Stimulated activated CD8-positive, alpha-beta memory T cell treated with anti-CD3 and anti-CD28 coated beads, Interleukin-7, amount 100 ng/mL, for 48 hours (primary cell): ENCODE measurements at regions not wholly inside any gene's neighbourhood (a gene's known extent, or its start where the extent isn't known, plus 50 kb on each side); places are given as distances from the start of the nearest gene placed in this dataset.
"Not testable (repeated sequence)": the region's sequence is repeated elsewhere in the genome, so short reads cannot be mapped to it uniquely, and the experiment has no call there.

ENCODE experiments used
- DNase-seq, 2 donors: peaks; one replicate each; pipeline ENCODE4 v3.0.0-alpha.2; 2020; ENCODE audit warnings: low read depth in 1 of 2; ENCODE audit errors: extremely low read depth in 1 of 2

- no peak for DNase-seq
Observed at GRCh38 chr4:159545556-159545955, 442.7 kb downstream of the RAPGEF2 start.

- DNase-seq, result no peak
Observed at GRCh38 chr4:159547645-159548308, 444.9 kb downstream of the RAPGEF2 start.

- no peak for DNase-seq
Observed at GRCh38 chr4:159549098-159549518, 446.2 kb downstream of the RAPGEF2 start.

- DNase-seq, result no peak
Observed at GRCh38 chr4:159551281-159551680, 448.4 kb downstream of the RAPGEF2 start.

GRCh38 chr4:159552979-159553768 lies 450.3 kb downstream of the RAPGEF2 start:
- no peak for DNase-seq

- DNase-seq, result no peak
Observed at GRCh38 chr4:159555873-159556272, 453.0 kb downstream of the RAPGEF2 start.

- no peak for DNase-seq
Observed at GRCh38 chr4:159562366-159562765, 459.5 kb downstream of the RAPGEF2 start.

- no peak for DNase-seq
Observed at GRCh38 chr4:159563257-159563656, 460.4 kb downstream of the RAPGEF2 start.

GRCh38 chr4:159564615-159565014 lies 461.7 kb downstream of the RAPGEF2 start:
- no peak for DNase-seq

- no peak for DNase-seq
Observed at GRCh38 chr4:159566786-159567185, 463.9 kb downstream of the RAPGEF2 start.

- DNase-seq, result no peak
Observed at GRCh38 chr4:159577241-159577640, 474.4 kb downstream of the RAPGEF2 start.

GRCh38 chr4:159582685-159583084 lies 479.8 kb downstream of the RAPGEF2 start:
- no peak for DNase-seq

GRCh38 chr4:159592898-159593556 lies 490.1 kb downstream of the RAPGEF2 start:
- DNase-seq, result no peak

- DNase-seq, result no peak
Observed at GRCh38 chr4:159593681-159594080, 490.8 kb downstream of the RAPGEF2 start.

- DNase-seq, result no peak
Observed at GRCh38 chr4:159594576-159594975, 491.7 kb downstream of the RAPGEF2 start.

GRCh38 chr4:159595101-159595500 lies 492.2 kb downstream of the RAPGEF2 start:
- not testable (repeated sequence) for DNase-seq

- DNase-seq, result no peak
Observed at GRCh38 chr4:159598602-159599001, 495.7 kb downstream of the RAPGEF2 start.

- DNase-seq, result no peak
Observed at GRCh38 chr4:159600061-159600460, 497.2 kb downstream of the RAPGEF2 start.

GRCh38 chr4:159604781-159605180 lies 501.9 kb downstream of the RAPGEF2 start:
- DNase-seq, result no peak

- no peak for DNase-seq
Observed at GRCh38 chr4:159606835-159607234, 504.0 kb downstream of the RAPGEF2 start.

GRCh38 chr4:159607809-159608208 lies 504.9 kb downstream of the RAPGEF2 start:
- DNase-seq, result no peak

GRCh38 chr4:159608436-159608835 lies 505.6 kb downstream of the RAPGEF2 start:
- DNase-seq, result no peak
